Uterus (tissue), 2 donors: ENCODE measurements at regions not wholly inside any gene's neighbourhood (a gene's known extent, or its start where the extent isn't known, plus 50 kb on each side); places are given as distances from the start of the nearest gene placed in this dataset.

Experiments used
- CTCF ChIP-seq, 4 experiments: fragments of 200-600 bp in 2 of 4; fragments of 450-650 bp in 2 of 4; sonication (generic) in 2 of 4; IDR thresholded peaks; one replicate each; pipeline ENCODE4 v1.5.1; 2016 to 2019; ENCODE audit warnings: antibody characterized with exemption in 4 of 4, mild to moderate bottlenecking in 2 of 4, moderate library complexity in 1 of 4
- POLR2A ChIP-seq, 2 donors: fragments of 450-650 bp; IDR thresholded peaks; one replicate each; pipeline ENCODE4 v1.6.1; 2016; ENCODE audit warnings: antibody characterized with exemption in 2 of 2, mild to moderate bottlenecking in 1 of 2, moderate library complexity in 1 of 2

GRCh38 chr2:56666777-56667176 lies 483.0 kb downstream of the CCDC85A start:
- TF ChIP-seq CTCF (IDR thresholded peaks at IDR 0.05) (no peak), POLR2A (IDR thresholded peaks at IDR 0.05) (no peak)
